Neuronal stem cell (in vitro differentiated cells): ENCODE measurements at regions not wholly inside any gene's neighbourhood (a gene's known extent, or its start where the extent isn't known, plus 50 kb on each side); places are given as distances from the start of the nearest gene placed in this dataset.
A peak's percentile ranks its signal among the peaks of the same experiment; 100 is the strongest.
"Not testable (repeated sequence)": the region's sequence is repeated elsewhere in the genome, so short reads cannot be mapped to it uniquely, and the experiment has no call there.

Experiments
- DNase-seq: peaks from one replicate; pipeline ENCODE4 v3.0.0-alpha.2; 2013; ENCODE audit warnings: low spot score
- H2AFZ ChIP-seq: one replicate; pipeline ENCODE4 v1.6.1; 2013; ENCODE audit warnings: mild to moderate bottlenecking, low read length, inconsistent platforms
- H2AK5ac ChIP-seq: 2 replicates; pipeline ENCODE4 v1.6.1; 2013; ENCODE audit warnings: low read depth, mild to moderate bottlenecking, inconsistent platforms, low read length, moderate library complexity, mixed read lengths
- H2BK120ac ChIP-seq: 2 replicates; pipeline ENCODE4 v1.6.1; 2013; ENCODE audit warnings: low read depth, mild to moderate bottlenecking, inconsistent platforms, low read length, moderate library complexity, mixed read lengths
- H2BK12ac ChIP-seq: one replicate; pipeline ENCODE4 v1.6.1; 2013; ENCODE audit warnings: low read length, inconsistent platforms
- H2BK15ac ChIP-seq: 2 replicates; pipeline ENCODE4 v1.6.1; 2013; ENCODE audit warnings: mild to moderate bottlenecking, low read length, inconsistent platforms, mixed read lengths
- H2BK5ac ChIP-seq: one replicate; pipeline ENCODE4 v1.6.1; 2013; ENCODE audit warnings: inconsistent platforms, mild to moderate bottlenecking, low read length, moderate library complexity
- H3K14ac ChIP-seq: one replicate; pipeline ENCODE4 v1.6.1; 2013; ENCODE audit warnings: low read length, inconsistent platforms
- H3K18ac ChIP-seq: 2 replicates; pipeline ENCODE4 v1.6.1; 2013; ENCODE audit warnings: low read length, inconsistent platforms
- H3K23ac ChIP-seq: 2 replicates; pipeline ENCODE4 v1.6.1; 2013; ENCODE audit warnings: low read depth, mild to moderate bottlenecking, mixed read lengths, low read length, inconsistent platforms; ENCODE audit not compliant: poor library complexity
- H3K27ac ChIP-seq: replicated peaks from 3 replicates; pipeline ENCODE4 v1.5.1; 2013; ENCODE audit warnings: low read length, inconsistent platforms
- H3K27me3 ChIP-seq, 3 experiments: 2 replicates each; pipeline ENCODE4 v1.6.1; 2013; ENCODE audit warnings: low read length in 3 of 3, mild to moderate bottlenecking in 2 of 3, inconsistent platforms in 1 of 3, low read depth in 1 of 3, mixed read lengths in 1 of 3, moderate library complexity in 1 of 3; ENCODE audit not compliant: control insufficient read depth in 3 of 3, insufficient read depth in 3 of 3
- H3K36me3 ChIP-seq, 2 donors: replicated peaks in 1 of 2; 2 replicates each; pipeline ENCODE4 v1.6.1; 2013; ENCODE audit warnings: low read length in 2 of 2; ENCODE audit not compliant: control insufficient read depth in 2 of 2, insufficient read depth in 2 of 2
- H3K4ac ChIP-seq: 2 replicates; pipeline ENCODE4 v1.6.1; 2013; ENCODE audit warnings: inconsistent platforms, mild to moderate bottlenecking, low read length, moderate library complexity
- H3K4me1 ChIP-seq, 2 donors: 1 replicate in 1 of 2; 2 replicates in 1 of 2; pipeline ENCODE4 v1.6.1; 2013; ENCODE audit warnings: low read length in 2 of 2, low read depth in 1 of 2; ENCODE audit not compliant: control insufficient read depth in 2 of 2, insufficient read depth in 1 of 2
- H3K4me2 ChIP-seq: one replicate; pipeline ENCODE4 v1.6.1; 2013; ENCODE audit warnings: mild to moderate bottlenecking, low read length, inconsistent platforms; ENCODE audit not compliant: insufficient read depth, poor library complexity, severe bottlenecking
- H3K4me3 ChIP-seq, 2 donors: 2 replicates each; pipeline ENCODE4 v1.5.1; 2013; ENCODE audit warnings: low read length in 2 of 2, mild to moderate bottlenecking in 2 of 2, inconsistent platforms in 1 of 2, moderate library complexity in 1 of 2
- H3K79me1 ChIP-seq: one replicate; pipeline ENCODE4 v1.6.1; 2013; ENCODE audit warnings: low read depth, mild to moderate bottlenecking, inconsistent platforms, low read length, moderate library complexity
- H3K9ac ChIP-seq: one replicate; pipeline ENCODE4 v1.6.1; 2013; ENCODE audit warnings: mild to moderate bottlenecking, low read depth, low read length, inconsistent platforms; ENCODE audit not compliant: poor library complexity
- H3K9me3 ChIP-seq, 2 donors: replicated peaks in 1 of 2; 2 replicates each; pipeline versions ENCODE3 to v1.6.1; 2013; ENCODE audit warnings: low read length in 2 of 2, mild to moderate bottlenecking in 2 of 2, inconsistent platforms in 1 of 2, low read depth in 1 of 2, mixed read lengths in 1 of 2, moderate library complexity in 1 of 2; ENCODE audit not compliant: control insufficient read depth in 2 of 2, insufficient read depth in 1 of 2
- H4K8ac ChIP-seq: one replicate; pipeline ENCODE4 v1.6.1; 2013; ENCODE audit warnings: low read depth, mild to moderate bottlenecking, inconsistent platforms, low read length, moderate library complexity
- H4K91ac ChIP-seq: one replicate; pipeline ENCODE4 v1.6.1; 2013; ENCODE audit warnings: low read length, low read depth, mild to moderate bottlenecking, inconsistent platforms; ENCODE audit not compliant: poor library complexity
- WGBS, 2 donors: extraction: QIAGEN DNeasy Blood & Tissue Kit; methylation state at CpG; one replicate each; pipeline ENCODE4 v1.1.7; 2013; ENCODE audit warnings: missing lambda C conversion rate in 2 of 2, mixed read lengths in 1 of 2; ENCODE audit not compliant: insufficient read length in 2 of 2, insufficient replicate concordance in 1 of 2; ENCODE audit errors: extremely low coverage in 2 of 2; 5-methylcytosine and 5-hydroxymethylcytosine counted together

DNA sequence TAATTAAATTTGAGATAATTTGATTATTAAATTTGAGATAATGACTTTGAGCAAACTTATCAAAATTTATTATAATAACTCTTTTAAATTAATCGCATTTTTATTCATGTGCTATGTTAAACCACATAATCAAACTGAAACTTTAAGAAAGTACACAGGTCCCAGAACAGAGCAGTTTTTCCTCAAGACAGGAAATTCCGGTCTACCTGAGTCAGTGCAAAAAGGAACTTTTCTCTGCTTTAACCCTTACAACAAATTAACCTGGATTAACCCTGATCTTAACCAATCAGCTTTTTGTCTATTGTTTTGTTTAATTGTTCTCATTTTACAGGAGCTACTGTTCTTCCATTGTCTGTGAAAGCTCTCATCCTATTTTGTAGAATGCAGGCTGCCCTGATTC is 195.1 kb downstream of the SPATA31A1 start:
- not testable (repeated sequence) for H3K23ac ChIP-seq, H3K9ac ChIP-seq, H3K4ac ChIP-seq, H4K91ac ChIP-seq, H3K4me3 ChIP-seq, H4K8ac ChIP-seq, H3K79me1 ChIP-seq, H3K9me3 ChIP-seq, H3K36me3 ChIP-seq, H3K4me1 ChIP-seq, H2BK120ac ChIP-seq, H3K4me2 ChIP-seq, H2BK15ac ChIP-seq, H2AFZ ChIP-seq, H3K14ac ChIP-seq, H2AK5ac ChIP-seq, H3K18ac ChIP-seq, H2BK12ac ChIP-seq, H2BK5ac ChIP-seq, H3K27me3 ChIP-seq, DNase-seq
- WGBS, 2 donors, result no CpG with 5 or more reads among the region's 2 CpGs
- H3K27ac ChIP-seq, result peak overlapping the region; percentile 81

DNA sequence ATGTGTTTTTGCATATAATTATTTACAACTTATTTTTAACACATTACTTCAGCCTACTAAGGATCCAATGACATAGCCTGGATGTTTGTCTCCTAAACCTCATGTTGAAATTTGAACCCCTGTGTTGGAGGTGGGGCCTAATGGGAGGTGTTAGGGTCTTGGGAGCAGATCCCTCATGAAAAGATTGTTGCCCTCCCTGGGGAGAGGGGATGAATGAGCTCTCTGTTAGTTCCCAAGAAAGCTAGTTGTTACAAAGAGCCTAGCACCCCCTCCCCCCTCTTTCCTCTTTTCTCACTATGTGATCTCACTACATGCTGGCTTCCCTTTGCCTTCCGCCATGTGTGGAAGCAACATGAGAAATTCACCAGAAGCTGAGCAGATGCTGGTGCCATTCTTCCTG is 196.1 kb downstream of the SPATA31A1 start:
- not testable (repeated sequence) for H3K36me3 ChIP-seq, H3K27me3 ChIP-seq, H3K23ac ChIP-seq, H2AK5ac ChIP-seq, H3K9ac ChIP-seq, H3K4me1 ChIP-seq, H4K8ac ChIP-seq, H2BK5ac ChIP-seq, H2BK15ac ChIP-seq, H3K9me3 ChIP-seq, H3K18ac ChIP-seq, H3K79me1 ChIP-seq, H3K4me3 ChIP-seq, H2AFZ ChIP-seq, H4K91ac ChIP-seq, H3K4ac ChIP-seq, H2BK120ac ChIP-seq, H2BK12ac ChIP-seq, H3K14ac ChIP-seq, H3K4me2 ChIP-seq
- peak; percentile 72 for DNase-seq
- peak overlapping the region; percentile 90 for H3K27ac ChIP-seq
- no CpG with 5 or more reads among the region's 1 CpG for WGBS, 2 donors

DNA sequence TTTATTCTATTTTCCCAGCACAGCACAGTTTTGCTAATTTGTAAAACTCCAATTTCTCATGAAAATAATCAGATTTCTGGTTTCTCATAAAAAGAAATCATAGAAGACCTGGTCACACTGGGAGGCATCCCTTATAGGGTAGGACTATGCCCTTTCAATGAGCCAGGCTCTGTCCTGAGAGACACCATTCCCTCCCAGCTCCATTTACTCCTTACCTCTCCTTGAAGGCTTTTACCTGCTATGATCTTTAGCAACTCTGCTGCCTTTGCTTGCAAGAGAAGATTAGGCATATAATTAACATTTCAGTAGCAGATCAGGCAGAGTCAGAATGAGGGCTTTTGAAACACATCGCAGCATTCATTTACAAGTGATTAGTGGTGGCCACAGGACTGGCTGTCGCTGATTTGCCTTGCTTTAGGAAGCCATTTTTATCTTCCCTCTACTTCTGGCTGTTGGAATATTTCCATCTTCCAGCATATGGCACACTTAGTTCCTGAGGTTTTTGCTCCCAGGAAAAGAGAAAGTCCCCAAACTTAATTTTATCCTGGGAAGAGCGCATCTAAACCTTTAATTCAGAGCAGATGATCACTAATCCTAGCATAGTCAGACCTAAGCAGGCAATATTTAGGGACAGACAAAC is 196.9 kb downstream of the SPATA31A1 start:
- no CpG with 5 or more reads among the region's 3 CpGs for WGBS, 2 donors
- H3K27me3 ChIP-seq, result not testable (repeated sequence)
- DNase-seq, result peak; percentile 0

DNA sequence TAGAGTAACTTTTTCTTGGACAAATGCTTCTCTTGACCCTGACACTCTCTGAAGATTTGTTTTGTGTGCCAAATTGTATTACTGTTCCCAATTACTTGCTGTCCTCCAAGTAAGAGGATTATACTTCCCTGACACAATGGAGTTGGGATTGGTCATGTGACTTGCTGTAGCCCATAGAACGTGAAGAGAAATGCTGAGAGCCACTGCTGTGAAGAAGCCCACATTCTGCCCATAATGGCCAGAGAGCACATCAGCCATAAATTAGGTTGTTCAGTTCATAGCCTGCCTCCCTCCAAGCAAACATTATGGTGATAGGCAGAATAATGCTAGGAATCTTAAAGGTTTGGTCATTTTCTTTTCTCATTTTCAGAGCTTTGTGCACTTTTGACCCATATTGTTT is 198.9 kb downstream of the SPATA31A1 start:
- not testable (repeated sequence) for H3K18ac ChIP-seq

More for the DNA sequence above, 196.9 kb downstream of the SPATA31A1 start:
- H3K18ac ChIP-seq, H3K14ac ChIP-seq, H2AK5ac ChIP-seq, H2BK15ac ChIP-seq, H2BK5ac ChIP-seq, H4K8ac ChIP-seq, H3K4ac ChIP-seq, H4K91ac ChIP-seq, H2BK120ac ChIP-seq, H2BK12ac ChIP-seq, H3K9ac ChIP-seq, H3K4me3 ChIP-seq, H3K36me3 ChIP-seq, H3K9me3 ChIP-seq, H3K79me1 ChIP-seq, H3K4me2 ChIP-seq, H3K4me1 ChIP-seq, H3K23ac ChIP-seq: not testable (repeated sequence)
- H3K27ac ChIP-seq, result peak overlapping the region; percentile 90
- peak overlapping the region; percentile 66 for H2AFZ ChIP-seq

More for the DNA sequence above, 198.9 kb downstream of the SPATA31A1 start:
- not testable (repeated sequence) for H2BK120ac ChIP-seq, H2BK15ac ChIP-seq, DNase-seq, H3K4me3 ChIP-seq, H3K27me3 ChIP-seq, H3K4me1 ChIP-seq, H4K8ac ChIP-seq, H3K36me3 ChIP-seq, H2AK5ac ChIP-seq, H3K9me3 ChIP-seq, H4K91ac ChIP-seq, H3K27ac ChIP-seq, H2AFZ ChIP-seq, H3K4me2 ChIP-seq, H3K79me1 ChIP-seq, H3K4ac ChIP-seq, H2BK5ac ChIP-seq, H3K9ac ChIP-seq, H3K14ac ChIP-seq, H3K23ac ChIP-seq, H2BK12ac ChIP-seq
- WGBS, 2 donors, result no CpG with 5 or more reads among the region's 1 CpG
